Spinal cord (tissue), 9 donors: ENCODE measurements at regions not wholly inside any gene's neighbourhood (a gene's known extent, or its start where the extent isn't known, plus 50 kb on each side); places are given as distances from the start of the nearest gene placed in this dataset.

Source experiments
- DNase-seq, 6 donors: peaks; one replicate each; pipeline versions ENCODE4 v3.0.0 to v3.0.0-alpha.2; 2013 to 2015; ENCODE audit warnings: low spot score in 6 of 6, low read depth in 4 of 6
- H3K27ac ChIP-seq: one replicate; pipeline ENCODE4 v1.5.1; 2013; ENCODE audit warnings: low read depth, low read length, control low read depth
- H3K27me3 ChIP-seq: one replicate; pipeline ENCODE4 v1.6.1; 2013; ENCODE audit warnings: low read length; ENCODE audit not compliant: control insufficient read depth, insufficient read depth
- H3K36me3 ChIP-seq: one replicate; pipeline ENCODE4 v1.6.1; 2013; ENCODE audit warnings: low read length; ENCODE audit not compliant: control insufficient read depth, insufficient read depth
- H3K4me1 ChIP-seq: one replicate; pipeline ENCODE4 v1.6.1; 2013; ENCODE audit warnings: low read length; ENCODE audit not compliant: control insufficient read depth, insufficient read depth
- H3K4me3 ChIP-seq: one replicate; pipeline ENCODE4 v1.5.1; 2013; ENCODE audit warnings: low read depth, low read length, control low read depth
- H3K9me3 ChIP-seq: one replicate; pipeline ENCODE4 v1.6.1; 2013; ENCODE audit warnings: low read length; ENCODE audit not compliant: control insufficient read depth, insufficient read depth
- WGBS: methylation state at CpG from one replicate; pipeline ENCODE4 v1.1.5; 2013; ENCODE audit warnings: missing lambda C conversion rate; ENCODE audit not compliant: insufficient coverage; 5-methylcytosine and 5-hydroxymethylcytosine counted together
- donor health status: healthy.

GRCh38 chr2:200159829-200160781 lies 146.4 kb upstream of the SPATS2L start:
- no peaks in the 10 kb centered on the region for H3K4me1 ChIP-seq
- WGBS, result 89% methylated on average over 8 of the region's 11 CpGs
- H3K27me3 ChIP-seq, result no peaks in the 10 kb centered on the region
- H3K9me3 ChIP-seq, result no peaks in the 10 kb centered on the region
- no peaks in the 10 kb centered on the region for H3K36me3 ChIP-seq
- no peak for DNase-seq
- no peak overlapping the region for H3K27ac ChIP-seq
- H3K4me3 ChIP-seq, result no peak overlapping the region

- no peak overlapping the region for H3K27ac ChIP-seq
- no peak for DNase-seq
- WGBS, result no CpG with 5 or more reads among the region's 3 CpGs
- H3K4me3 ChIP-seq, result no peak overlapping the region
- no peaks in the 10 kb centered on the region for H3K4me1 ChIP-seq
- no peaks in the 10 kb centered on the region for H3K27me3 ChIP-seq
- H3K9me3 ChIP-seq, result no peaks in the 10 kb centered on the region
- H3K36me3 ChIP-seq, result no peaks in the 10 kb centered on the region
These were observed 145.0 kb upstream of the SPATS2L start for GRCh38 chr2:200161458-200161857.

- no peaks in the 10 kb centered on the region for H3K27me3 ChIP-seq
- no peak for DNase-seq
- no CpG with 5 or more reads among the region's 1 CpG for WGBS
These were observed 140.8 kb upstream of the SPATS2L start for GRCh38 chr2:200165687-200166086.

GRCh38 chr2:200168641-200169555 lies 137.6 kb upstream of the SPATS2L start:
- WGBS, result 76% methylated on average over 9 of the region's 12 CpGs
- Histone ChIP-seq H3K27ac (no peak overlapping the region), H3K4me1 (no peaks in the 10 kb centered on the region), H3K4me3 (no peak overlapping the region), H3K9me3 (no peaks in the 10 kb centered on the region), H3K27me3 (no peaks in the 10 kb centered on the region), H3K36me3 (no peaks in the 10 kb centered on the region)
- DNase-seq, result peak in 1 of 6 donors; percentile 69

More at GRCh38 chr2:200165687-200166086, 140.8 kb upstream of the SPATS2L start:
- H3K4me3 ChIP-seq, result no peak overlapping the region
- no peak overlapping the region for H3K27ac ChIP-seq
- H3K9me3 ChIP-seq, result no peaks in the 10 kb centered on the region
- H3K36me3 ChIP-seq, result no peaks in the 10 kb centered on the region
- no peaks in the 10 kb centered on the region for H3K4me1 ChIP-seq

GRCh38 chr2:200170221-200170620 lies 136.3 kb upstream of the SPATS2L start:
- Histone ChIP-seq H3K27ac (no peak overlapping the region), H3K4me3 (no peak overlapping the region), H3K9me3 (no peaks in the 10 kb centered on the region), H3K36me3 (no peaks in the 10 kb centered on the region), H3K4me1 (no peaks in the 10 kb centered on the region), H3K27me3 (no peaks in the 10 kb centered on the region)
- DNase-seq, result no peak
- WGBS, result no CpG with 5 or more reads among the region's 2 CpGs

- no peaks in the 10 kb centered on the region for H3K27me3 ChIP-seq
- H3K36me3 ChIP-seq, result no peaks in the 10 kb centered on the region
- H3K27ac ChIP-seq, result no peak overlapping the region
- DNase-seq, result no peak
- H3K9me3 ChIP-seq, result no peaks in the 10 kb centered on the region
- no peak overlapping the region for H3K4me3 ChIP-seq
- H3K4me1 ChIP-seq, result no peaks in the 10 kb centered on the region
- 100% methylated on average over 3 of the region's 4 CpGs for WGBS
These were observed 134.6 kb upstream of the SPATS2L start for GRCh38 chr2:200171731-200172482.

GRCh38 chr2:200172521-200172920 lies 134.0 kb upstream of the SPATS2L start:
- no CpG with 5 or more reads among the region's 1 CpG for WGBS
- DNase-seq, result no peak
- H3K4me3 ChIP-seq, result no peak overlapping the region
- no peaks in the 10 kb centered on the region for H3K27me3 ChIP-seq
- no peaks in the 10 kb centered on the region for H3K36me3 ChIP-seq
- no peaks in the 10 kb centered on the region for H3K9me3 ChIP-seq
- no peaks in the 10 kb centered on the region for H3K4me1 ChIP-seq
- H3K27ac ChIP-seq, result no peak overlapping the region

- no peaks in the 10 kb centered on the region for H3K4me1 ChIP-seq
- no peaks in the 10 kb centered on the region for H3K27me3 ChIP-seq
- peak in 1 of 6 donors; percentile 76 for DNase-seq
- H3K4me3 ChIP-seq, result no peak overlapping the region
- 93% methylated on average over 3 of the region's 9 CpGs for WGBS
- H3K27ac ChIP-seq, result no peak overlapping the region
- H3K9me3 ChIP-seq, result no peaks in the 10 kb centered on the region
- no peaks in the 10 kb centered on the region for H3K36me3 ChIP-seq
These were observed 133.4 kb upstream of the SPATS2L start for GRCh38 chr2:200172944-200173581.

GRCh38 chr2:200173691-200174090 lies 132.8 kb upstream of the SPATS2L start:
- Histone ChIP-seq H3K27me3 (no peaks in the 10 kb centered on the region), H3K36me3 (no peaks in the 10 kb centered on the region), H3K9me3 (no peaks in the 10 kb centered on the region), H3K4me3 (no peak overlapping the region), H3K4me1 (no peaks in the 10 kb centered on the region), H3K27ac (no peak overlapping the region)
- WGBS, result no CpG with 5 or more reads among the region's 3 CpGs
- DNase-seq, result no peak
